GM19351 (cell line): ENCODE measurements at regions not wholly inside any gene's neighbourhood (a gene's known extent, or its start where the extent isn't known, plus 50 kb on each side); places are given as distances from the start of the nearest gene placed in this dataset.
"Not testable (repeated sequence)": the region's sequence is repeated elsewhere in the genome, so short reads cannot be mapped to it uniquely, and the experiment has no call there.

Experiments used
- ATAC-seq: cut with Tn5 transposase; IDR thresholded peaks from one replicate; pipeline ENCODE4 v1.9.1; 2021; ENCODE audit warnings: mild to moderate bottlenecking, moderate library complexity; ENCODE audit not compliant: unreplicated experiment

DNA sequence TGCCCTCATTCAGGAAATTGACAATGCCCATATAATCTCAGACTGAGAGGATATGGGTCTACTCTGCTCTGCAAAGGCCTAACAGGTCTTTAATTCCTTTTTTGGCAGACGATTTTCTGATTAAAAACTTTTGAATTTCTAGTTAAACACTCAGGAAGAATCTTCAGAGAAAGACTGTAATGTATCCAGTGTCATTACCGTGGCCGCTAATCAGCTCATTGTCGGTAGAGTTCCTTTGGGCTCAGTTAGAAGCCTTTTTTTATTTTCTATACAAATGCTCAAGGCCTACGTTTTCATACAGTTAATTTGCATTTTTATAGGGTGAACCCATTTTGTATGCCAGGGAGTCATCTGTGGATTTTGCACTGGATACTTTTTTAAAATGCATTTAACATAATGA lies 549.9 kb downstream of the RPS29 start:
- no peak for ATAC-seq

DNA sequence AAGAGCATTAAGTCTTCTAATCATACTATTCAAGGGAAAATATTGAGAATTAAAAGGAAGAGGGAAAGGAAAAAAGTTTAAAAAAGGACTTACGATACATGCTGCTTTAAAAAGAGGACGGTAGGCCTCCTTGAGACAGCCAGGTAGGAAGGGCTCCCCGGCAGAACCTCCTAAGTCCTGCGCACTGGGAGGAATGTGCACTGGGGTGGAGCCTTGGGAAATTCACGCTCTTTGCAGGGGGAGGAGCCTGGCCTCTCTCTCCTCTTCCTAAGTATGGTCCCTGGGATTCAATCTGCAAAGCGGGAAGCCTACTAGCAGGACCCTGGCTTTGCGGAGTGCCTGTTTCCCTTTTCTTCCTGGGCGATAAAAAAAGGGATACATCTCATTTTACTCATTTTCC lies 553.0 kb downstream of the RPS29 start:
- ATAC-seq = no peak

DNA sequence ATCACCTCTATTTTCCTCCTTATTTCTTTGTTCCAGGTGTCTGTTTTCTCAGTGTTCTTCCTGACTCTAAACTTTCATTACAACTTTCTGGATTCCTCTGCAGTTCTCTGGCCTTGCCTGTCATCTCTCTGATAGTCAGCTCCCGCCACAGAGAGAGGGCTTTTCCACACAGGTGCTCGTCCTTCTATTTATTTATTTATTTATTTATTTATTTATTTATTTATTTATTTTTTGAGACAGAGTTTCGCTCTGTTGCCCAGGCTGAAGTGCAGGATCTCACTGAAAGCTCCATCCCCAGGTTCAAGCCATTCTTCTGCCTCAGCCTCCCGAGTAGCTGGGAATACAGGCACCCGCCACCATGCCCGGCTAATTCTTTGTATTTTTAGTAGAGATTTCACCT lies 554.5 kb downstream of the RPS29 start:
- ATAC-seq = not testable (repeated sequence)

DNA sequence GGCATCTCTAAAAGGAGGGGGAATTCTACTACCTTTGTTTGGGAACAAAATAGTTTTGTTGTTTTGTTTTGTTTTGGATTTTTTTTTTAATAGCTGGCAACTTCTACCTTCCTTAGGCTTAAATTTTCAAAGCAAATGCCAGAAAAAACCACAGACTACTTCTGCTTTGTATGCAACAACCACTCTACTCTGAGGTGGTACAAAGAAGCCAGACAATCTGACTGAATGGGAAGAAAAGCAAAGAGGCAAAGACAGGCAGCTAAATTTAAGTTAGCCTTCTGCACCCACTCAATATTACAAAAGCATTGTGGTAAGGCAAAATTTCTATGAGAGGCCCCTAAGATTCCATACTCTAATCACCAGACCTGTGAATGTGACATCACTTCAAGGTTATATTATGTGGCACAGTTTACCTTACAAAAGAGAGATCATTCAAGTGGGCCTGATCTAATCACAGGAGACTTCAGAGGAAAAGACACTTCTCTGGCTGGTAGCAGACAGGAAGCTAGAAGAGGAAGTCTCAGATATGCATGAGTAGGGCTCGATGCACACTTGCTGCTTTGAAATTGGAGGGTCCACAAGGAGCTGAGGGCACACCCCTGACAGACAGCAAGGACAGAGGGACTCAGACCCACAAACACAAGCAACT lies 566.6 kb downstream of the RPS29 start:
- no peak for ATAC-seq

DNA sequence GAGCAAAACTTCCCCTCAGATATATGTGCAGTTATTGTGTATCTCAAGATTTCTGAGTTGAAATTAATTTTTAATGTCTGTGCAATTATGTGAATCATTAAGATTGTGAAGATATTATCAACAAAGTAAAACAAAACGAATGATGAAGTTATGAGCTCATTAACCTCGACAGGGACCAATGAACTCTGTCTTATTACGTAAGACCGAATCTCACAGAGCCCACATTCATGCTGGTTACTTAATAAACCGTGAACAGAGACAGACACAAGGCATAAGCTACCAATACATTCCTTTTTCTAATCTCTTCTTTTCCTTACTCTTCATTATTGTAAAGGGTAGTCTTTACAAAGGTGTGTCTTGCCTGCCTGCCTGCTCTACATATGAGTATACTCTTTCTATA lies 568.7 kb downstream of the RPS29 start:
- no peak for ATAC-seq

DNA sequence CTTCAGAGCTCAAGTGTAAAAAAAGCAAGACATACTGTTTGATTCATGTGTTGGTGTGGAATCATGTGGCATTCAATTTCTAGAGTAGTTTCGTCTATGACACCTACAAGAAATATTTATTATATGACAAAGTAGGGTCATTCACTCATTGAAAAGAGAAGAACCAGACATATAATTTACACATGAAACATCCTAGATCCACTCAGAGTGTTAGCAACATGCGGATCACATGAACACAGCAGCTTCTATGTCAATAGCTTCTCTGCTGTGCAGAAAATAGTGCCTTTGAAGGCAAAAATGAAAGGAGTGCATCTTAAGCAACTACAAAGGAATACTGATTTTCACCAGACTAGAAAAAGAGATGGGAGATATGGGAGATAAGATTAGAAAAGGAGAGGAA lies 569.8 kb downstream of the RPS29 start:
- ATAC-seq = no peak

DNA sequence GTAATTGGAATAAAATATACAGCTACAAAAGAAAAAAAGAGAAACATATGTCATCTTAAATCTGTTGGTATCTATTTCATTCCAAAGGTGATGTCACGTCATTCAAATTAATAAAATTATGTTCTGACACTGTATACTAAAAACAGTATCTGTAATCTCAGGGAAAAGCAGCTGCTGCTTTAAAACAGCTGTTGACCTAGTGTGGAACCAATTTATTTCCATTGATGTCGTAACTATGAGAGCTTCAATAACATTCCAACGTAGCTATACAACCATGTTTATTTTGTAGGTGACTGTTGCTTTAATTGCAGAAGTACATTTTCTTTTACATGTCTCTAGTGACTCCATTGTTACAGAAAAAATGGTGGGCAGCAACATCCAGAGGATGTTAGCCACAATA lies 571.7 kb downstream of the RPS29 start:
- ATAC-seq = no peak

DNA sequence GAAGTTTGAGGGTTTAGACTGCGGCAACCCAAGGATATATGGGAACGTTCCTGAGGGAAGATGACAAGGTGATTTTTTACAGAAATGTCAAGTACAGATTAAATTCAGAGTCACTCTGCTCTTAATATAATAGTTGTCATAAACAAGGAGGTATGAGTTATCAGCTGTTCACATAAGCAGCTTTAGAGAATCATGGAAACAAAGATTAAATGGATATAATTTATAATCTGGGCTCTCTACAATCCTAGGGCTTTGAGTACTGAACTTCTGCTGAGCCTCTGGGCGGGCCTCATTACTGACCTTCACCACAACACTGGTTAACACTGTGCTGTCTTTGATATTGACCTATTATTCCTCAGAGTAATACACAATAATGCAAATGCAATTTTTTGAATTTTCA lies 577.8 kb downstream of the RPS29 start:
- ATAC-seq = no peak

DNA sequence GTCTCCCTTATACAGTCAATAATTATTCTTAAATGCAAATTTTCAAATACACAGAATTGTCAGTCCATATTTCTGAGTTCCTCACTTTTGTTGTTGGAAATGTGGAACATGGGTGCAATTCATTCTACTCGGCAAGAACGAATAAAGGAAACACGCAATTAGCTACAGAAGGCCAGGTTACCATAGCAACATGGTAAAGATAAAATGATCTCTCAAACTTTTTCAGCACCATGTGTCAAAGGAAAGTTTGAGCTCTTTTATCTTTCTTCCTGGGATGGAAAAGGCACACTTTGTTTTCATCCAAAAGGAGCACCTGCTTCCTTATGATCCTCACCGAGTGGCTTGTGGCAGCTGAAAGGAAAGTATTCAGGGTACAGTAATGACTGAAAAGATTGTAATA lies 595.0 kb downstream of the RPS29 start:
- ATAC-seq = no peak

DNA sequence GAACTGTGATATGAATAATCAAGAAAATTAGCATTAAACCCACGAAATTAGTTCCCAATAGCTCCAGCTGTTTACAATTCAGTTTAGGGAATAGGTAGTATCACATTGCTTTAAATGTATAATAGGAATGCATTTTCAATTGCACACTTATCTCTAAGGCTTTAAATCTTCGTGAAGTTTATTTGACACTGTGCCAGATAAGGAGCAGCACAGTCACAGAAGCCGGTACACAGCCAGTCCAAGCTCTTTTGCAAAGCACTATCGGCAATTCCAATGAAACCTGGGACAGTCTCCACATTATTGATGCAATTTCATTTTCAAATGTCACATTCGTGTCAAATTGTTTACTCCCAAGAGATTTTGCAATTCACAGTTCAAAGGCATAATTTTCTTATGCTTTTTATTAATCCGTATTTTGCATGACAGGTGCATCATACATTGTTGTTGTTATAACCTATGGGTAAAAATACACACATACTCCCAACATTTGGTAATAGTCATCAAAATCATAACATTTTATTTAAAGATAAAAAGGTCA lies 602.8 kb downstream of the RPS29 start:
- ATAC-seq = no peak

DNA sequence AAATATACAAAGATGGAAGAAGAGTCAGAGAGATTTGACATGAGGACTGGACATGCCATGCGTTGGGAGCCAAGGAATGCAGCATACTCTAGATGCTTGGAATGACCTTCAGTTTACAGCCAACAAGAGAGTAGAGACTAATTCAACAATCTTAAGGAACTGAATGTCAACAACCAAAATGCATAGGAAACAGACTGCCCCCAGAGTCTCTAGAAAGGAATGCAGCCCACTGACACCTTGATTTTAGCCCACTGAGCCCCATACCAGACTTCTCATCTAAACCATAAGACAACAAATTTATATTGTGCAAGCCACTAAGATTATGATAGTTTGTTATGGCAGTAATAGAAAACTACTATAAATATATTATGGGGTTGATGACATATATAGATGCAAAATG lies 611.2 kb downstream of the RPS29 start:
- ATAC-seq = no peak

DNA sequence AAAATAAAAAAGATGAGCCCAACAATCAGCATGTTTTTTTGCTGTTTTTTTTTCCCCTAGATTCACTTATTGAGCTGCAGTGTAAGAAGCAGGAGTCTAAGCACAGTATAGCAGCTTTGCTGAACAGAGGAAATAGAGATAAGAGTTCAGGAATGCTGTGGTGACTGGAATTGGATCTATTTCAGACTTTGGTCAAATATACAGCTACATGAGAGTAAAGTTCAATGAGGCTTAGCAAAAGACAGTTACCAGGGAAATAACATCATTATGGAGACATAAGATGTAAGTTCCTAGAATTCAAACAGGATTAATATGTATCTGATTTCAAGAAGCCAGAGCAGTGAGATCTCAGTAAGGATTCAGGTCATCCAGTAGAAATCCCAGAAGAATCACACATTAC lies 613.0 kb downstream of the RPS29 start:
- ATAC-seq = no peak

DNA sequence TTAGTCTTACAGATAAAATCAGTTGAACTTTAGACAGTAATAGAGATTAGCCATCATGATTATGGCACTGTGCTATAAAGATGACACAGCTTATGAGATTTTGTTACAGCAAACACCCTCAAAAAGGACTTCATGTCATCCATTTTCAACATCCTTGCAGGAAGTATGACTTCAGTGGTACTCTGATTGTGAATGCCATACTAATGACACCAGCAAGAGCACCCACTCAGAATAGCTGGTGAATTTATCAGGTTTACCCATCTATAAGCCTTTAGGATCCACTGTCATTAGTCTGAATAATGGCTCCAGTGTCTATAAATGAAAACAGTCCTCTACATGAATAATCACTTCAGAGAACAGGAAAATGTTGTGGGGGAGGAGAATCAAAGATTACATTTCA lies 615.2 kb downstream of the RPS29 start:
- ATAC-seq = no peak

DNA sequence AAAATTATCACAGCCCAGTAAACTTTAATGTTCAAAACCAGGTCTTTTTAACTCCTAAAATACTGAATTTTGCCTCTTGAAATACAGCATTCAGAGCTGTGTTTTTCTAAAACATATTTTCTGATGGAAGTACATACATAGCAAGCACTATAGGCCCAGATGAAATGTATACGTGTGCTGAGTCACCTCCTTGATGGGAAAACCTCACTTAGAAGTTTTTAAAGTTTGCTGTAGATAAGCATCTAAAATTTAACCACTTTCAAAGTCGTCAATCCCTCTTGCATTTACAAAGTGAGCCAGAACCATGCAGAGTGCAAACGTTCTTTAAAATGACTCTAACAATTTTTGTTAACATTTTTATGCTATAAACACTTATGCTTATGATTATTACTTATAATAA lies 618.8 kb downstream of the RPS29 start:
- no peak for ATAC-seq

DNA sequence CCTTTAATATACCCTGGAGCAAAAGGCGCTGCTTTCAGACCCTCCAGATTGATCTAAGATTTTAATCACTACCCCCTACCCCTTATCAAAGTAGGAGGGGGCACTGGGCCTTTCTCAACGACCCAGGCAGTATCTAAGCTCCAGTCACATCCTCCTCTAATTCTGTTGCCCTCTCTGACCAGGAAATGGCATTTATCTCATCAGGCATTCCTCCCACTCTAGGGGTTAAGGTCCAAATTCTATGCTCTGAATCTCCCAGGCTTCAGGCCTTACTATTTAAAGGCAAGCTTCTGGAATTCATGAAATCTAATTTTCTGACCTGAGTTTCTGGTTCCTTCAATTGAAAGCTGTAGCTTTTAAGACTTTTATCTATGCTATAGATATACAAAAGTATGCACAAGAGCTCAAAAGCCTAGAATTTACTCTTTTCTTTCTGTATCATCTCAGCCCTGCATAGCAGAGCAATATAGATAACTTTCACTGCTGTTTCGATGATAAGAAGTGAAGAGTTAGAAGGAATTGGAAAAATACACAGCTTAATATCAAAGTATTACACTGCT lies 622.9 kb downstream of the RPS29 start:
- ATAC-seq = no peak

DNA sequence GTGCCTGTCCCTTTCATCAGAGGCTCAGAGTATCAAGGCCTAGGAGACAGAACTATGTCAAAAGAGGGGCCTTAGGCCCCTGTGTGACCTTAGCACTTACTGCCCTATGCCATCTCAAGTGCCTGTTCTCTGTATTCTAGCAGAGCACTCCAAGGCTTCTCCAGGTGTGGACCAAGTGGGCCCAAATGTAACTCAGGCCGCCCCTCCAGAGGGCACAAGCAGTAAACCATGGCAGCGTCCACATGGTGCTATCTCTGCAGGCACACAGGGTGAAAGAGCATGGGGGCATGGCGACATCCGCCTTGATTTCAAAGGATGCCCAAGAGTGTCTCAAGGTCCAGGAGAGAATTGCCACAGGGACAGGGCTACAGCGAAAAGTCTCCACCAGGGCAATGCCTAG lies 628.7 kb downstream of the RPS29 start:
- ATAC-seq = no peak

DNA sequence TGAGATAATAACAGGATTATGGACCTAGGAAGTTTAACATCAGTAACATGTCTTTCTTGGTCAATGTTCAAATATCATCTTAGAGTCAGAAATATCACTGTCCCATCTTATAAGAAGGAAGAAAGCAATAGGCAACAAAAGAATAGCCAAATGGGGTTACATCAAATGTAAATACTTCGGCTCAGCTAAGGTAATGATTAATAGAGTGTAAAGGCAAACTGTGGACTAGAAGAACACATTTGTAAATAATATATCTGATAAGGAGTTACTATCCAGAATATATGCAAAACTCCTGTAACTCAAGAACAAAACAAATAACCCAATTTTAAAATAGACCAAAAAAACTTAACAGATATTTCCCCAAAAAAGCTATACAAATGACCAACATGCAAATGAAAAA lies 630.3 kb downstream of the RPS29 start:
- no peak for ATAC-seq

DNA sequence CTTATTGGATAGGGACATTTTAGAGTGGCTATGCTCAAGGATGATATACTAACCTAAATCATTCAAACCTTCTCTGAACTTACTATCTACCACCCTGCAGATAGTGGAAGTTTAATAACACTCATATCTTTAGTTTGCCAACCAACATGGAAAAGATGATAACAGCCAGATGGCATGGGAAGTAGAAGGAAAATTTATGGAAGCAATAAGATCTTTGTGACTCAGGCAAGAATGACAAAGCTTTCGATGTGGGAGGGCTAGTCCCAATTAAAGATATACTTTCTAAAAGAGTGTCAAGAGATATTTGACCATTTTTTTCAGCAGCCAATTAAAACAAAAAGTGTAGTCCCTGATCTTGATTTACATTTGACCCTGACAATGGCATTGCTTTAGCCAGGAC lies 631.7 kb downstream of the RPS29 start:
- ATAC-seq = no peak

DNA sequence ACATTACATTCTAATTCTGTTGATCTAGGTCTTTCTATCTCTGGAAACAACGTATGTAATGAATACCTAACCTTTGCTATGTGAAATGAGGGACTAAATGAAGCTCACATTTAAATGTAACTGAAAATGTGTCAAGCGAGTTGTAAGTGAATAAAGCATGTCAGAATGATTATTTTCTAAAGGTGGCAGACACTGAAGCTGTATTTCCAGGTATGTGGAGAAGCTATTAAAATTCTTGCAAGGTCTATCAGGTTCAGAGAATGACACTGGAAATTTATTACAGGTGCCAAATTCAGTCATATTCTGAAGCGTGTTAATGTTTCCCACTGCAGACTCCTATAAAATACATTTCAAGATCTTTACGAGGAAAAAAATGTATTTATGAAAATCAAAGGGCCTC lies 641.4 kb downstream of the RPS29 start:
- no peak for ATAC-seq

DNA sequence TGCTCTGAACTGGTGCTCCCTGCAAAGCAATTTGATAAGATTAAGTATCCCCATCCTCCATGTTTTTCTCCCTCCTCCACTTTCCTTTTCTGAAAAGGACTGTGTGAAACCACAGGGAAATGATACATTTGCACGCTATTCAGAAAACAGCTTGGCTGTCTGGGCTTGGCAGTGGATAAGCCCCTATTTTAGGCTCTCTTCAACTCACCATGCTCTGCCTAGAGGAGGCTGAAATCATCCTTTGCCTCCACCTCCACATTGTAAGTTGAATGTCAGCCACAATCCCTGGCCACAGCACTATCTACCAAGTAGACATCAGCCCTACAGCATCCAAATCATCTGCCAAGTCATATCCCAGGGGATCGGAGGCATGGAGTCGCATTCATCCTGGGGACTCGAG lies 642.3 kb downstream of the RPS29 start:
- ATAC-seq = no peak

DNA sequence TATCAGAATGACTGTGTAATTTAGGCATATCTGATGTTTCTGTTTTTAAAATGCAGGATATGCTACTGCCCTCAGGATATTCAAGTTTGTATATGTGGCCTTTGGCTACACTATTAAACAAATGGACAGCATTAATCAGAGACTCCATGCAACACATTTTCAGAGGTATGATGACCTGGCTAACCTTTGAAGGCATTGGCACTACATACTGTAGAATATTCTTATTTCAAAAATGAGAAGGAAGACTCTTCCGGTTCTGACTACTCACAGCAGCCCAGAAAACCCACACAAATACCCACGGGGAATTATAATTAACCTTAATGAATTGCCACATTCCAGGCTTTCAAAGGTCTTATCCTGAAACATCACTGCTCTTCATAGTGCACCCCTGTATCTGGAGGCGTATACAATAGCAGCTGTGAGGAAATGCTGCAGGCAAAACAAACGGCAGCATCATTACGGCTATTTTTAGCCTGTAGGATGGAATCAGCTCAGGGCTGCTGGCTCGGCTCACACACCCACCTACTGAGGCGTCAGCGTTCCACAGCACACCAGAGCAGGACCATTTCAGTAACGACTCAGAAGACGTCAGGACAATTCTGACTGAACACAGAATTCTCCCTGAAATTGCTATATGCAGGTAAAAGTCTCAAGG lies 648.5 kb downstream of the RPS29 start:
- no peak for ATAC-seq

DNA sequence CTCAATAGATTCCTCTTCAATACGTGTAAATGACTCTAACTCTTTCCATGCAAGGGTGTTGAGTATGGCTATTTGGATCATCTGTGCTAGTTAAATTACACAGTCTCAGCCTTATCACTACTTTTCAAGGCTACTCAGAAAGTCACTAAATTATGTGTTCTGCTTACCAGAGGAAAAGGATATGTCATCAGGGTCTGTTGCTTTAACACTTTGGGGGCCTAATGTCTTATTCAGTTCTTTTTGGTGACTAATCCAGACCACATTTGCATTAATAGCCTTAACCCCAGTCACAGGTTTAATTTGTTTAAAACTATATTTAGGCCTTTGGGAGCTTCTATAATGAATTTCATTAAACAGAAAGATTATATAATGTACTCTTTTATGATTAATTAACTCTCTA lies 649.3 kb downstream of the RPS29 start:
- ATAC-seq = no peak

DNA sequence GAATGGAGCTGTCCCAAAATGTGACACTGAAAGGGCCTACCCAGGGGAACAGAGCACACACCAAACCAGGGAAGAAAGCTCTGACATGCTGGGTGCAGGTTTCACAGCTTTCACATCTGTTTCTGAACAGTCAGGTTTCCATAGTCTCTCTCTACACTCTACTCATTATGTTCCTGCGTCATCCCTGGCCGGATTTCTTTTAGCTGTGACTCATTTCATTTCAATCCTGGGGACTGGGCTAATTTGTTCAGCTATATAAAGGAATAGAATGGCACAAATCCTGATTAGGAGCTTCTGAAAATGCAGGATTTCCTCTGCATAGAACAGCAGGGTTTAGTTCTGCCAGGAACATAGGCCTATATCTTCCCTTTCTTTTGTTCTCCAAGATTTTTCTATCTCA lies 649.8 kb downstream of the RPS29 start:
- ATAC-seq = no peak
